ENCODE measurements at regions not wholly inside any gene's neighbourhood (a gene's known extent, or its start where the extent isn't known, plus 50 kb on each side); places are given as distances from the start of the nearest gene placed in this dataset.

- Histone ChIP-seq H3K9me3 (peaks cover 0 to 18% (median 6%) of the 10 kb centered on the region in 12 donors), H3K27ac (no peak overlapping the region), H3K4me3 (no peak overlapping the region), H3K4me1 (no peaks in the 10 kb centered on the region), H3K36me3 (no peaks in the 10 kb centered on the region), H3K27me3 (peaks cover 0 to 10% (median 0%) of the 10 kb centered on the region in 9 donors)
- TF ChIP-seq CTCF (IDR thresholded peaks at IDR 0.05) (no peak), POLR2A (IDR thresholded peaks at IDR 0.05) (no peak)
- ATAC-seq (no peak), DNase-seq (no peak)
- WGBS, 4 donors: 67 to 72% (median 71%) methylated on average over 3 of the region's 3 CpGs
- intact Hi-C loops (cut with DNase I): no loop called here
Measured at GRCh38 chr7:42987648-42988214, 55.6 kb downstream of the MRPL32 start.

- WGBS, 4 donors: 72 to 80% (median 73%) methylated on average over 1 of the region's 1 CpG
Measured at GRCh38 chr7:42991024-42991423, 58.8 kb downstream of the MRPL32 start.

GRCh38 chr7:42991913-42992591, 59.9 kb downstream of the MRPL32 start:
- 60 to 66% (median 62%) methylated on average over 12 to 13 of the region's 13 CpGs for WGBS, 4 donors
- H3K9me3 ChIP-seq: no peaks in the 10 kb centered on the region
- no peaks in the 10 kb centered on the region for H3K36me3 ChIP-seq
- no peaks in the 10 kb centered on the region for H3K4me1 ChIP-seq
- no peak for TF ChIP-seq POLR2A (IDR thresholded peaks at IDR 0.05)
- TF ChIP-seq CTCF (IDR thresholded peaks at IDR 0.05): no peak
- no peak for DNase-seq
- intact Hi-C loops (cut with DNase I): no loop called here
- no peak for ATAC-seq
- H3K27ac ChIP-seq: no peak overlapping the region
- H3K4me3 ChIP-seq: no peak overlapping the region
- H3K27me3 ChIP-seq: peaks cover 0 to 10% (median 0%) of the 10 kb centered on the region in 9 donors

More at GRCh38 chr7:42991024-42991423, 58.8 kb downstream of the MRPL32 start:
- no peaks in the 10 kb centered on the region for H3K36me3 ChIP-seq
- no peaks in the 10 kb centered on the region for H3K9me3 ChIP-seq
- no peak overlapping the region for H3K4me3 ChIP-seq
- intact Hi-C loops (cut with DNase I): no loop called here
- H3K4me1 ChIP-seq: no peaks in the 10 kb centered on the region
- no peak overlapping the region for H3K27ac ChIP-seq
- TF ChIP-seq CTCF (IDR thresholded peaks at IDR 0.05): no peak
- TF ChIP-seq POLR2A (IDR thresholded peaks at IDR 0.05): no peak
- peaks cover 0 to 10% (median 0%) of the 10 kb centered on the region in 9 donors for H3K27me3 ChIP-seq
- DNase-seq (no peak), ATAC-seq (no peak)

GRCh38 chr7:42993038-42993437, 60.9 kb downstream of the MRPL32 start:
- H3K27me3 ChIP-seq: peaks cover 0 to 8% (median 0%) of the 10 kb centered on the region in 9 donors
- no peaks in the 10 kb centered on the region for H3K9me3 ChIP-seq
- ATAC-seq (no peak), DNase-seq (no peak)
- 65 to 71% (median 67%) methylated on average over 9 of the region's 9 CpGs for WGBS, 4 donors
- H3K27ac ChIP-seq: no peak overlapping the region
- H3K36me3 ChIP-seq: no peaks in the 10 kb centered on the region
- no peaks in the 10 kb centered on the region for H3K4me1 ChIP-seq
- intact Hi-C loops (cut with DNase I): no loop called here
- TF ChIP-seq CTCF (IDR thresholded peaks at IDR 0.05): no peak
- TF ChIP-seq POLR2A (IDR thresholded peaks at IDR 0.05): no peak
- no peak overlapping the region for H3K4me3 ChIP-seq

Data from heart left ventricle (tissue), 16 donors.